ENCODE measurements at regions not wholly inside any gene's neighbourhood (a gene's known extent, or its start where the extent isn't known, plus 50 kb on each side); places are given as distances from the start of the nearest gene placed in this dataset.
A peak's percentile ranks its signal among the peaks of the same experiment; 100 is the strongest.

GRCh38 chr3:109532257-109533216, 195.2 kb upstream of the DPPA4 start:
- no peak for TF ChIP-seq EP300 (IDR thresholded peaks at IDR 0.05)
- TF ChIP-seq CTCF (IDR thresholded peaks at IDR 0.05), result peak in 3 of 6 experiments; percentile 29 to 41 (median 41)
- TF ChIP-seq POLR2A (IDR thresholded peaks at IDR 0.05), result no peak
